ENCODE measurements at regions not wholly inside any gene's neighbourhood (a gene's known extent, or its start where the extent isn't known, plus 50 kb on each side); places are given as distances from the start of the nearest gene placed in this dataset.

GRCh38 chr4:164440199-164440598, 313.7 kb upstream of the SMIM31 start:
- DNase-seq: peak; percentile 77

DNA sequence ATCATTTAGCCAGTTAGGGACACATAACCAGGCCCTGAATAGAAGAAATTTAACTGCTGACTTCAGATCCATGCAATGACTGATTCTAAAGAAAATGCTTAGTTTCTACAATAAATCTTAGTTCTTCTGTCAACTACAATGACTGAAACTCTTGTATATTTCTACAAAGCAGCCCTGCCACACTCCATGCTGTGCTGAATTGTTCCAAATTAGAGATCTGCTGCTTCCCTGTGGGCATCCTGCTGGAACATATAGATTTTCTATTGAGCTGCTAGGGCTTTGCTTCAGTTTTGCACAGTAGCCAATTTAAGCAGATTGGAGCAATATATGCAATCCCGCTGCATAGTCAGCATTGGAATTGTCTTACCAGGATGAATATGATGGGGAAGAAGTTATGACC, 312.8 kb upstream of the SMIM31 start:
- no peak for DNase-seq

DNA sequence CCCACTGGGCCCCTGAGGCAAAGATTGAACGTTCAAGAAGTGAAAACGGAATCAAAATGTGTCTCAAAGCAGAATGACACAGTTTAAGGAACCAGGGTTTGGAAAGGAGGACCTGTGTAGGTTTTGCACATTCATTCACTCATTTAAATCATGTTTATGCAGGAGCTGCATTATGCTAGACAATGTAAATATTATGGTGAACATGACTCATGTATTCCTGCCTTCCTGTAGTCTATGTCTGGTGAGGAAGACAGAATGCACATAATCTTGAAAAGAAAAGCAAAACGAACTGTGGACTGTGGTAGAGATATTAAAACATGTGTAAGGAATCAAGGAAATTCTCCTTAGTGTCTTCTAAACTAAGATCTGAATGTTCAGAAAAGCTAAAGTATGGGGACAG, 311.8 kb upstream of the SMIM31 start:
- DNase-seq: no peak

- DNase-seq: peak; percentile 51
Observed at GRCh38 chr4:164446516-164446915, 307.4 kb upstream of the SMIM31 start.

DNA sequence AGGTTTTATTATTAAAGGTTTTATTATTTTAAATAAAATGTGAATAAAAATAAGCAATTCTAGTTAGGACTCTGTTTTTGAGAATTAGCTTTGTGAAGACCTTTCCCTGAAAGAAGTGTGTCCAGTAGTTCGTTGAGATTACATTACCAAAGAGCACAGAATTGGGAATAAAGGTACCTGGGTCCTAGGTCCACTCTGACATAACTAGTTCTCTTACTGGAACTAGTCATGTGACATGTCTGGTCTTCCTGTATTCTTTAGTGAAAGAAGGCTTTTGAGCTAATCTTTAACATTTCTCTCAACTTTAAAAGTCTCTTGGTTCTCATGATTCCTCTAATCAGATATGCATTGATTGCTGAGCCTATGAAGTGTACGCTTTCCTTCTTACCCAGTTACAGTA, 292.0 kb upstream of the SMIM31 start:
- no peak for DNase-seq

DNA sequence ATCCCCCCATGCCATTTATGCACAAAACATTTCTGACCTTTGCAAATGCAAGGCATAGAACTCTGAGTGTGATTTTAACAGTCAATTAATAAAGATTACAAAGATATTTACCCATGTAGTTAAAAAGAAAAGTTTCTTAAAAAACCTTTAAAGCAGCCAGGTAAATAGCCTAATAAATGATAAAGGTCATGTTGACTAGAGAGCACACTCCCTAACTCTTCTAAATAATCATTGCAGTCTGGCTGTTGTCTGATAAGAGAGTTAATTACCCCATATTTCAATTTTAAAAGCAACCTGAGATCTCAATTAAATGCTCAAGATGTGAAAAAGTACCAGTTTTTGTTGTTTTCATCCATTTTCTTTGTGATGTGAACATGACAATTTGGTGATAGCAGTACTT, 291.5 kb upstream of the SMIM31 start:
- DNase-seq: no peak

DNA sequence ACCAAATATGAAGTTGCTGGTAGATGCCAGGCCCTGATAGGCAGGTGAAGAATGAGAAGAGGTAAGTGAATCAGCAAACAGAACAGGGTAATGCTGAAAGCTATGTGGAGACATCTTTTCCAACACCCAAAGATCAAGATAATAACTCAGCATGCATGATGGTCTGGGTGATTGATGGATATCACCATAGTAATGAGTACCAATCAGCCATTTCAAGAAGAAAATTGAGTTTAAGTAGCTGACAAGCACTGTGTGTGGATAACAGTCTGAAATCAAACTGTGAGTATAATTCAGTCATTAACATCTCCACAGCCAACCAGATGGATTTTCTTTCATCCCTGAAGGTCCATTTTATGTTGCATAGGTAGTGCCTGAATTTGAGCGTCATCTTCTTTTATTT, 289.6 kb upstream of the SMIM31 start:
- DNase-seq: no peak

- peak; percentile 1 for DNase-seq
Observed at GRCh38 chr4:164467493-164467892, 286.4 kb upstream of the SMIM31 start.

- DNase-seq: no peak
Observed at GRCh38 chr4:164481306-164482091, 272.4 kb upstream of the SMIM31 start.

DNA sequence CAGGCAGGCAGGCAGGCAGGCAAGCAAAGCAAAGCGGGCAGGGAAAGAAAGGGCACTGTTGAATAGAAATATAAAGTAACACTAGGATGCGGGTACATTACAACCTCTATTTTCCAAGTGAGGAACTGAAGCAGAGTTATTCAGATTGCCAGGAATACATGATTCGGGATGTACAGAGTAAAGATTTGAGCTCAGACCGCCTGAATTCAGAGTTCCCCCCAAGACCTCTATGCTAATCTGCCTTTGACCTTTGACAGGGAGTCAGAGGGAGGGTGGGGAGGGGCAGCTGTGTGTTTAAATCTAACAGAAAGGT, 271.9 kb upstream of the SMIM31 start:
- DNase-seq: no peak

DNA sequence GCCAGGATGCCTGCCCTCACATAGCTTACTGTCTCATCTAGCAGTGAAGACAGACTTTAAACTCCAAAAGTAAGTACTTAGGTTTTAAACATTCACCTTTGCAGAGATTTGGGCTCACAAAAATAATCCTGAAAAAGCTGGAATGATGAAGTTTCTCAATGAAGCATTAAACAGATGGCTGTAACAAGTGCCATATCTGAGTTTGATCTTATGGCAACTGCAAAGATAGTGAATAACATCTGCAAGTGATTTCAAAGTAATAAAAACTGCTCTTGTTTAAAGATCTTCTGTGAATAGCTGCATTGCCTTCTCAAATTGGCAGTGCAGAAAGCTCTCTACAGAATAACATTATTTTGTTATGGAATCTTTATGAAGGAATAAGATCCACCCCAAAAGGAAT, 271.2 kb upstream of the SMIM31 start:
- DNase-seq: no peak

DNA sequence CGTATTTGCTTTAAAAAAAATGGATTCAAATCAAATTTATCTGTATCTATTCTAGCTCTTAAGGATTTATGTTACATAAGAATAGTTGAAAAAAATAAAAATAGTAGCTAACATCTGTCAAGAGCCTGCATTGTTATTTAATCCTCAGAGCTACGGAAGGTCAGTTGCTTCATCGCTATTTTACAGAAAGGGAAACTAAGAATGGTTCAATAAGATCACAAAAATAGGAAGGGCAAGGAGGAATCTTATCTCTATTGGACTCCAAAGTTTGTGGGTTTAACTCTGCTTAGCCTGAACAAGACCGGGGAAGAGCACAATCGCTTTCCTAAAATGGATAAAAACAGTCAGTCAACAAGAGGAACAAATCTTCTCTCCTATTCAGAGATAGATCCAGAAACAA, 270.2 kb upstream of the SMIM31 start:
- no peak for DNase-seq

GRCh38 chr4:164484551-164484950, 269.4 kb upstream of the SMIM31 start:
- no peak for DNase-seq

- DNase-seq: no peak
Observed at GRCh38 chr4:164485136-164485535, 268.8 kb upstream of the SMIM31 start.

DNA sequence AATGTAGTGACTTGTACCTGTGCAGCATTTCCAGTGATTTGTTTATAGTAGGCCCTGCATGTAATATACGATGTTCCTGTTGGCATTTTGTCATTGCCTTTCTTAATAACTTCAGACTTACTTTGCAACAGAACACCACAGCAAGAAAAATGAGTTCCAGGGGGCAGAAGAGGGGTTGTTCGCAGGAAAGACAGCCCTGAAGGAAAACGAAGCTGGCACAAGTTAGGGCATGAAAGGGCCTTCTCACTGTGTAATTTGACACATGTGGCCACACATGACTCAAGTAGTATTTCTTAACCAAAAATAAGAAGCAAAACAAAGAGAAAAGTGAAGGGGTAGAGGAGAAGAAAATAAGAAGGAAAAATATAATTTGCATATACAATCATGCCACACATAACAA, 265.8 kb upstream of the SMIM31 start:
- no peak for DNase-seq

DNA sequence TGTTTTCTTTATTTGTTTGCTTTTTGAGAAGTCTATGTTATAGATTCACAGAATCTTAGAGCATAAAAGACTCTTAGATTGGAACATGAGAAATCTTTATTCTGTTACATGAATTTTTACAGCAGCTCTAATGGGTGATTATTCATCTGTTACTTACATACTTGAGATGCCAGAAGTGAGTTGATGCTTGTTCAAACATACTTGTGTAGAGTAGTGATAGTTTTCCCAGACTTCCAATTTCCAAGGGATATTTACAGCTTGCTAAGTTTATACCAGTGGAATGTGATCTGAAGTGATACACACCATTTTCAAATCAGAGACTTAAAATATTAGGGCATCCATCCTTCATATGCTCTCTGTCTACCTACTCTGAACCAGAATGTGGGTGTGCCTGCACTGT, 252.9 kb upstream of the SMIM31 start:
- peak; percentile 48 for DNase-seq

DNA sequence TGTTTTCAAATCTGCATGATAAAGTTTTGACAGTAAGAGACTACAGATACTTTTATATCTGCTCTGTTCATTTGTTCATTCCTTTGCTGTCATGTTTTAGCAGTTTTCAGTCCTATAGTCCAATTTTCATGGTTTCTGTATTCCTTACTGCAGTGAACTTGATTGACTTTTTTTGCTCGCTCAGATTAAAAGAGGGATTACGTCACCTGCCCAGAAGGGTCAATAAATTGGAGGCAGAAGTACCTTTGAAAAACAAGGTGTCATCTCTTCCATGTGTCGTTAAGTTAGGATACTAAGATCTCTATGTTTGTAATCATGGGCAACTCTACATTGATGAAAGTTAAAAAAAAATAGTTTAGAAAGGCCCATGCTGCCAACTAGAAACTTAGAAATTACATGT, 250.1 kb upstream of the SMIM31 start:
- DNase-seq: no peak

- DNase-seq: peak; percentile 65
Observed at GRCh38 chr4:164508097-164508496, 245.8 kb upstream of the SMIM31 start.

- peak; percentile 40 for DNase-seq
Observed at GRCh38 chr4:164508771-164509170, 245.2 kb upstream of the SMIM31 start.

DNA sequence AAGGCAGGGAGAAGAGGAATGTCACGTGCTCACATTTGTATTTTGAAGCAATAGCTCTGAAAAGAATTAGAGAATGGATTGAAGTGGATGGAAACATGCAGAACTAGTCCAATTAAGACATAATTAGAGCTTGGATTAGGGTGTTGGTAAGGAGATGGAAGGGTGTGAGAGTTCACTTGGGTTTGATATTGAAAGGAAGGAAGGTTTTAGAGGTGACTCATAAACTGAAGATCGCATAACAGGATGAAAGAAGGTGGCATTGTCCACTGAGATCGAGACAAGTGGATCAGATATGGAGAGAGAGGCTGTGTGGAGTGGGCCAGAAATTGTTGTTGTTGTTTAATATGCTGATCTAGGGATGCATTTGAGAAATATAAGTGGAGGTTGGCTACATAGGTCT, 244.0 kb upstream of the SMIM31 start:
- peak; percentile 47 for DNase-seq

DNA sequence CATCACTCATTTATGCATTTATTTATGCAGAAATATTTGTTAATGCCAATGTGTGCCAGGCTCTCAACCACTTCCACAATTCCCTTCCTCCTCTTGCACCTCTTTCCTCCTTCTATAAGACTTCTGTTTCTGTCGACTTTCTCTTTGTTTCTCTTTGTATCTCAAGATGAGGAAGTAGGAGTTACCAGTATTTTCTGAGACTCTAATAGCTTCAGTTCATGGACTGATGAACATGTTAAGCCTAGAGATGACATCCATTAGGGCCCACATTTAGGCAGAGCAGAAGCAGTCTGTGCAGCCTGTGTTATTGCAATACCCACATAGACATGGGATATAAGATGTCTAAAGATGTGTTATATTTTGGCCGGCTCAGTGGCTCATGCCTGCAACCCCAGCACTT, 241.8 kb upstream of the SMIM31 start:
- DNase-seq: no peak

GRCh38 chr4:164514765-164515164, 239.2 kb upstream of the SMIM31 start:
- peak; percentile 7 for DNase-seq

DNA sequence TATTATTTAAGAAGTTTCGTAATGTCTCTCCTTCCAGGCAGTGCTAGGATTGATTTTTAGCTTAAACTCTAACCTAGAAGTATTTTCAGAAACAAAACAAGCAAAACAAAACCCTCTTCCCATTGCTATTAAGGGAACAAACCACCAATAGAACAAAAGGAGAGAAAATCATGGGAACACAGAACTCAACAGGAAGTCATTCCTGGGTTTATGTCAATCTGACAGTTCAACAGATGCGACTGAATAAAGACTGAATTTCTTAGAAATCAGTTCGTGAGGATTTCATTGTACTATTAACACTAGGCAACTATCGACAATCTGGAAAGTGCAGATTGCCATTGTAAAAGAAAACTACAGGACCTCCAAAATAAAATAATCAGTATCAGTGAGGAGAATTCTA, 229.1 kb upstream of the SMIM31 start:
- DNase-seq: no peak

DNA sequence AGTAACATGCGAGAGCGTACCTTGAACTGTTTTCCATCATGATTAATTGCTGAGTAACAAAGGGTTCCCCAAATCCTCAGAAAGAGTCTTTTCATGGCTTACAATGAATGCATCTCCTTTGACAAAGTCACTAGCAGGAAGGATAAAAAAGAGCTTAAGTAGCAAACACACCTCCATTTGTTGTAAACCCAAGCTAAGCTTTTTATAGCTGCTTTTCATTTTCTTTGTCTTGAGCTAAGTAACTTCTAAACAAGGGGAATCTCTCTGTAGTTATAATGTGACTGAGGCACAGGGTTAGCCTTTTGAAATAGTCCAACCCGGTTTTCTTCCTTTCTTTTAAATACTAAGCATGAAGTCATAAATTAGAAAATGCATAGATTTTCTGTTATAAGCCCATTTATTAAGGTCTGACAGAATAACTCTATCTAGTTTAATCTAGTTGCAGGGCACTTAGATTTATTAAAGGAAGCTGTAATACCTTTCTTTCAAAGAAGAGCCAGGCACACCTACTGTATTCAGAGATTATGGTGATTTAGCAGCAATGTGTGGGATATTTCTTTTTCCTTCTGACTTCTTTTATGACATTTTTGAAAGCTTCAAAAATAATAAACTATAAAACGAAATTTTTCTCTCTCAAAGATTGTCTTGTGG, 226.9 kb upstream of the SMIM31 start:
- no peak for DNase-seq

DNA sequence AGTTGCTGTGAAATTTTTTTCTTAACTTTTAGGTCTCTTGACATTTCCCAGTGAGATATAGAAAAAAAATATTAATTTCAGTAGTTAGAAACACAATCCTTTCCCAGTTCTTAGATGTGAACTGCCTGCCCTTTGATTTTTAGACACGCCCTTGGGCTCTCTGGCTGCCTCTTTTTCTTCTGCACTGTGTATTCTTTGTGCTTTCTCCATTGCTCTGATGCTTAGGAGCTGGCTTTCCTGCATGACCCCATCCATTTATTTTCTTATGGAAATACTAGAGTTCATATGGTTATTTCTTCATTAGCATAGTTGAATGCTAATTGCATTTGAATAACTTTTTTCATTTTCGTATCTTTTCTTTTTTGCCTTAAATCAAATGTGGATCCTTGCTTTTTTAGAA, 224.9 kb upstream of the SMIM31 start:
- no peak for DNase-seq
